Gastroesophageal sphincter (tissue), 3 donors: ENCODE measurements at regions not wholly inside any gene's neighbourhood (a gene's known extent, or its start where the extent isn't known, plus 50 kb on each side); places are given as distances from the start of the nearest gene placed in this dataset.

Source experiments
- CTCF ChIP-seq, 4 experiments: fragments of 200-600 bp in 2 of 4; fragments of 450-650 bp in 2 of 4; sonication (generic) in 1 of 4; IDR thresholded peaks; one replicate each; pipeline ENCODE4 v1.5.1; 2017 to 2019; ENCODE audit warnings: antibody characterized with exemption in 4 of 4, mild to moderate bottlenecking in 2 of 4, moderate library complexity in 2 of 4
- EP300 ChIP-seq: sonication (generic); formaldehyde crosslinking; IDR thresholded peaks from one replicate; pipeline ENCODE4 v1.6.1; 2017; ENCODE audit warnings: antibody characterized with exemption, mild to moderate bottlenecking
- POLR2A ChIP-seq, 2 donors: fragments of 450-650 bp; IDR thresholded peaks; one replicate each; pipeline ENCODE4 v1.6.1; 2017; ENCODE audit warnings: antibody characterized with exemption in 2 of 2, mild to moderate bottlenecking in 2 of 2, moderate library complexity in 1 of 2

- TF ChIP-seq EP300 (no peak), POLR2A (IDR thresholded peaks at IDR 0.05) (no peak), CTCF (IDR thresholded peaks at IDR 0.05) (peak; percentile 43 to 66 (median 52))
Observed at GRCh38 chr7:131007439-131008330, 273.7 kb upstream of the KLF14 start.
